ENCODE measurements at regions not wholly inside any gene's neighbourhood (a gene's known extent, or its start where the extent isn't known, plus 50 kb on each side); places are given as distances from the start of the nearest gene placed in this dataset.

DNA sequence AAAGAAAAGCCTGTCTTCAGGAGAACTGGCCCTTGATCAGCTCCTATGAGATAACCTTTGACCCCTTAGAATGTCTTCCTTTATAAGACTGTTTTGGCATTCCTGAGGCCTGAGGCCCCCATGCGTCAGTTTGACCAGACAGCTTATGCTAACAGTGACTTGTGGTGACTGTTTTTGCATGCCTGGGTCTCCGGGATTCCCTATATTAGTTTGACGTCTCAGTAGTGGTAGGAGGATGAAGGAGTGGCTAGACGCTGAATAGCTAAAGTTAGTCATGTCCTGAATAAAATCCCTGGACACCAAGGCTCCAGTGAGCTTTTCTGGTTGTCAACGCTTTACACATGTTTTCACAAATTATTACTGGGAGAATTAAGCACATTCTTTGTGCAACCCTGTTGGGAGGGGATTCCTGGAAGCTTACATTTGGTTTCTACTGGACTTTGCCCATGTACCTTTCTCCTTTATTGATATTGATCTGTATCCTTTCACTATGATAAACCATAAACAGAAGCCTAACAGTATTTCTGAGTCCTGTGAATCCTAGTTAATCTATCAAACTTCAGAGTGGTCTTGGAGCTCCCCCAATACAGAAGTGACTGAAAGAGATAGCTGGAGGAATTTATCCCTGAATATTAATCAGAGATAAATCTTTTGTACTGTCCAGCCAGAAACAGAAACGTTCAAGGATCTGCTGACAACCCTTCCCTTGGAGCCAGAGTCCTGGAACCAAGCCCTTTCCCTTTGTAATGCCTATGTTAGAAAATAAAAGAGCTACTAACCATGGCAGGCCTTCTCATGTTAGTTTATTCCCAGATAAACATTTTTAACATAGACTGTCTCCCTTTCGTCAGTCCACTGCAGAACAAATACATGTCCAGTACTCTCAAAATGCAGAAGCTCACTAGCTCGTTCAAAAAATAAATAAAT is 479.2 kb downstream of the RPS29 start (continued):
- TF ChIP-seq, protein P1, sequence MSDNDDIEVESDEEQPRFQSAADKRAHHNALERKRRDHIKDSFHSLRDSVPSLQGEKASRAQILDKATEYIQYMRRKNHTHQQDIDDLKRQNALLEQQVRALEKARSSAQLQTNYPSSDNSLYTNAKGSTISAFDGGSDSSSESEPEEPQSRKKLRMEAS (IDR thresholded peaks at IDR 0.05): no peak
- TF ChIP-seq NR2F2 (IDR thresholded peaks at IDR 0.05): no peak
- no peak for TF ChIP-seq FOXA1 (IDR thresholded peaks at IDR 0.05)

DNA sequence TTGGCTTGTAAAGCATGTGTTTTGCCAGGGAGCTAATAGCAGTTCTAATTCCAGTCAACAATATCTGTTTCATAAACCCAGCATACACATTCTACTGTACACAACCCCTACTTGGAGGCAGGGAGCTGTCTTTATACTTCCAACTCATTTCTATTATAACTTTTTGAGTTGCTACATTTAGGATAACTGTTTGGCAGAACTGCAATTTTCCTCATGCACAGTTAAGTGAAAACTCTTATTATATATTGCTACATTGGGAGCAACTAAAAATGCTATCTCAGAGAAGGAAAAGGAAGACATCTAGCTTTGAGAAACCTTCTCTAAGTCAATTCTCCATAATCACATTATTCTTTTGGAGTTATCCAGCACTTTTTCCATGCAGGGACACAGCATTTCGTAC is 480.2 kb downstream of the RPS29 start:
- no peaks in the 10 kb centered on the region for H3K27me3 ChIP-seq (ENCODE audit: control insufficient read depth in 4 of 4, insufficient read depth in 4 of 4, low read length in 3 of 4)
- no peak overlapping the region for H3K9ac ChIP-seq (ENCODE audit: low read depth in 1 of 2, low read length in 2 of 2)
- no peaks in the 10 kb centered on the region for H3K9me3 ChIP-seq (ENCODE audit: control insufficient read depth in 4 of 4, low read length in 3 of 4)
- no peak overlapping the region for H3K27ac ChIP-seq (ENCODE audit: low read depth in 1 of 2, low read length in 2 of 2)
- no peak for DNase-seq (ENCODE audit: low spot score)
- H3K4me3 ChIP-seq (ENCODE audit: low read depth in 1 of 3, low read length in 3 of 3): no peak overlapping the region
- TF ChIP-seq HNF4G (IDR thresholded peaks at IDR 0.05): no peak
- TF ChIP-seq FOXA1 (IDR thresholded peaks at IDR 0.05): no peak
- no peak for TF ChIP-seq GABPA (IDR thresholded peaks at IDR 0.05 in 1 of 2, conservative IDR thresholded peaks at IDR 0.05 in 1 of 2)
- TF ChIP-seq, protein P2, sequence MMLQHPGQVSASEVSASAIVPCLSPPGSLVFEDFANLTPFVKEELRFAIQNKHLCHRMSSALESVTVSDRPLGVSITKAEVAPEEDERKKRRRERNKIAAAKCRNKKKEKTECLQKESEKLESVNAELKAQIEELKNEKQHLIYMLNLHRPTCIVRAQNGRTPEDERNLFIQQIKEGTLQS (IDR thresholded peaks at IDR 0.05): no peak
- no peak for TF ChIP-seq JUND (IDR thresholded peaks at IDR 0.05)
- TF ChIP-seq HNF4A (conservative IDR thresholded peaks at IDR 0.05): no peak
- no peak for TF ChIP-seq NR2F2 (IDR thresholded peaks at IDR 0.05)
- no peak for TF ChIP-seq TAF1 (conservative IDR thresholded peaks at IDR 0.05)
- TF ChIP-seq, protein P3, sequence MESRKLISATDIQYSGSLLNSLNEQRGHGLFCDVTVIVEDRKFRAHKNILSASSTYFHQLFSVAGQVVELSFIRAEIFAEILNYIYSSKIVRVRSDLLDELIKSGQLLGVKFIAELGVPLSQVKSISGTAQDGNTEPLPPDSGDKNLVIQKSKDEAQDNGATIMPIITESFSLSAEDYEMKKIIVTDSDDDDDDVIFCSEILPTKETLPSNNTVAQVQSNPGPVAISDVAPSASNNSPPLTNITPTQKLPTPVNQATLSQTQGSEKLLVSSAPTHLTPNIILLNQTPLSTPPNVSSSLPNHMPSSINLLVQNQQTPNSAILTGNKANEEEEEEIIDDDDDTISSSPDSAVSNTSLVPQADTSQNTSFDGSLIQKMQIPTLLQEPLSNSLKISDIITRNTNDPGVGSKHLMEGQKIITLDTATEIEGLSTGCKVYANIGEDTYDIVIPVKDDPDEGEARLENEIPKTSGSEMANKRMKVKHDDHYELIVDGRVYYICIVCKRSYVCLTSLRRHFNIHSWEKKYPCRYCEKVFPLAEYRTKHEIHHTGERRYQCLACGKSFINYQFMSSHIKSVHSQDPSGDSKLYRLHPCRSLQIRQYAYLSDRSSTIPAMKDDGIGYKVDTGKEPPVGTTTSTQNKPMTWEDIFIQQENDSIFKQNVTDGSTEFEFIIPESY (IDR thresholded peaks at IDR 0.05): no peak
- no peak for TF ChIP-seq FOXA2 (IDR thresholded peaks at IDR 0.05)
- TF ChIP-seq EGR1 (IDR thresholded peaks at IDR 0.05; ENCODE audit: low read depth in 2 of 2): no peak
- TF ChIP-seq, protein P4, sequence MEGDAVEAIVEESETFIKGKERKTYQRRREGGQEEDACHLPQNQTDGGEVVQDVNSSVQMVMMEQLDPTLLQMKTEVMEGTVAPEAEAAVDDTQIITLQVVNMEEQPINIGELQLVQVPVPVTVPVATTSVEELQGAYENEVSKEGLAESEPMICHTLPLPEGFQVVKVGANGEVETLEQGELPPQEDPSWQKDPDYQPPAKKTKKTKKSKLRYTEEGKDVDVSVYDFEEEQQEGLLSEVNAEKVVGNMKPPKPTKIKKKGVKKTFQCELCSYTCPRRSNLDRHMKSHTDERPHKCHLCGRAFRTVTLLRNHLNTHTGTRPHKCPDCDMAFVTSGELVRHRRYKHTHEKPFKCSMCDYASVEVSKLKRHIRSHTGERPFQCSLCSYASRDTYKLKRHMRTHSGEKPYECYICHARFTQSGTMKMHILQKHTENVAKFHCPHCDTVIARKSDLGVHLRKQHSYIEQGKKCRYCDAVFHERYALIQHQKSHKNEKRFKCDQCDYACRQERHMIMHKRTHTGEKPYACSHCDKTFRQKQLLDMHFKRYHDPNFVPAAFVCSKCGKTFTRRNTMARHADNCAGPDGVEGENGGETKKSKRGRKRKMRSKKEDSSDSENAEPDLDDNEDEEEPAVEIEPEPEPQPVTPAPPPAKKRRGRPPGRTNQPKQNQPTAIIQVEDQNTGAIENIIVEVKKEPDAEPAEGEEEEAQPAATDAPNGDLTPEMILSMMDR (IDR thresholded peaks at IDR 0.05; ENCODE audit: low read depth, low read length, missing input control): no peak
- no peak for TF ChIP-seq REST (IDR thresholded peaks at IDR 0.05)
- TF ChIP-seq YY1 (IDR thresholded peaks at IDR 0.05): no peak
- no peak for TF ChIP-seq RAD21 (IDR thresholded peaks at IDR 0.05)
- no peak for TF ChIP-seq SP1 (IDR thresholded peaks at IDR 0.05)
- no peak for TF ChIP-seq RXRA (IDR thresholded peaks at IDR 0.05)
- H3K36me3 ChIP-seq (ENCODE audit: control insufficient read depth in 4 of 4, insufficient read depth in 3 of 4, low read depth in 1 of 4, low read length in 3 of 4): no peaks in the 10 kb centered on the region
- 78% methylated on average over 1 of the region's 1 CpG for WGBS
- H3K4me1 ChIP-seq (ENCODE audit: control insufficient read depth in 4 of 4, insufficient read depth in 4 of 4, low read length in 3 of 4): peaks cover 2 to 10% (median 7%) of the 10 kb centered on the region in 4 donors
